WERI-Rb-1 (cell line): ENCODE measurements at regions not wholly inside any gene's neighbourhood (a gene's known extent, or its start where the extent isn't known, plus 50 kb on each side); places are given as distances from the start of the nearest gene placed in this dataset.

Experiments
- DNase-seq: peaks from one replicate; pipeline ENCODE4 v3.0.0-alpha.2; 2020
- H3K27ac ChIP-seq: fragments of 250-450 bp; sonication (Bioruptor Pico); 2 replicates; pipeline ENCODE4 v1.5.1; 2020; ENCODE audit warnings: mild to moderate bottlenecking, moderate library complexity
- H3K27me3 ChIP-seq: fragments of 250-450 bp; sonication (Bioruptor Pico); 2 replicates; pipeline ENCODE4 v1.5.1; 2021; ENCODE audit warnings: mild to moderate bottlenecking, low read depth, moderate library complexity; ENCODE audit not compliant: insufficient read depth, severe bottlenecking
- H3K36me3 ChIP-seq: fragments of 250-450 bp; sonication (Bioruptor Pico); 2 replicates; pipeline ENCODE4 v1.5.1; 2020; ENCODE audit warnings: mild to moderate bottlenecking, moderate library complexity
- H3K4me3 ChIP-seq: 2 replicates; pipeline ENCODE4 v1.5.1; 2011; ENCODE audit warnings: low read depth, mild to moderate bottlenecking, control low read depth, low read length
- H3K9me3 ChIP-seq: fragments of 250-450 bp; sonication (Bioruptor Pico); 2 replicates; pipeline ENCODE4 v1.5.1; 2021; ENCODE audit warnings: mild to moderate bottlenecking, moderate library complexity; ENCODE audit not compliant: severe bottlenecking
- TF ChIP-seq, protein P1 (sequence below): IDR thresholded peaks from 2 replicates; pipeline ENCODE4 v1.5.1; 2011; ENCODE audit warnings: low read depth, mild to moderate bottlenecking, control low read depth, inconsistent platforms, low read length

GRCh38 chr11:116488836-116489389 lies 283.9 kb downstream of the BUD13 start:
- Histone ChIP-seq H3K36me3 (no peaks in the 10 kb centered on the region), H3K27ac (no peak overlapping the region), H3K9me3 (no peaks in the 10 kb centered on the region), H3K4me3 (no peak overlapping the region), H3K27me3 (no peaks in the 10 kb centered on the region)
- TF ChIP-seq, protein P1, sequence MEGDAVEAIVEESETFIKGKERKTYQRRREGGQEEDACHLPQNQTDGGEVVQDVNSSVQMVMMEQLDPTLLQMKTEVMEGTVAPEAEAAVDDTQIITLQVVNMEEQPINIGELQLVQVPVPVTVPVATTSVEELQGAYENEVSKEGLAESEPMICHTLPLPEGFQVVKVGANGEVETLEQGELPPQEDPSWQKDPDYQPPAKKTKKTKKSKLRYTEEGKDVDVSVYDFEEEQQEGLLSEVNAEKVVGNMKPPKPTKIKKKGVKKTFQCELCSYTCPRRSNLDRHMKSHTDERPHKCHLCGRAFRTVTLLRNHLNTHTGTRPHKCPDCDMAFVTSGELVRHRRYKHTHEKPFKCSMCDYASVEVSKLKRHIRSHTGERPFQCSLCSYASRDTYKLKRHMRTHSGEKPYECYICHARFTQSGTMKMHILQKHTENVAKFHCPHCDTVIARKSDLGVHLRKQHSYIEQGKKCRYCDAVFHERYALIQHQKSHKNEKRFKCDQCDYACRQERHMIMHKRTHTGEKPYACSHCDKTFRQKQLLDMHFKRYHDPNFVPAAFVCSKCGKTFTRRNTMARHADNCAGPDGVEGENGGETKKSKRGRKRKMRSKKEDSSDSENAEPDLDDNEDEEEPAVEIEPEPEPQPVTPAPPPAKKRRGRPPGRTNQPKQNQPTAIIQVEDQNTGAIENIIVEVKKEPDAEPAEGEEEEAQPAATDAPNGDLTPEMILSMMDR = no peak
- no peak for DNase-seq

GRCh38 chr11:116485425-116485824 lies 287.4 kb downstream of the BUD13 start:
- no peak overlapping the region for H3K4me3 ChIP-seq
- no peaks in the 10 kb centered on the region for H3K27me3 ChIP-seq
- TF ChIP-seq, protein P1 = no peak
- no peaks in the 10 kb centered on the region for H3K36me3 ChIP-seq
- H3K9me3 ChIP-seq = no peaks in the 10 kb centered on the region
- no peak overlapping the region for H3K27ac ChIP-seq
- DNase-seq = no peak

DNA sequence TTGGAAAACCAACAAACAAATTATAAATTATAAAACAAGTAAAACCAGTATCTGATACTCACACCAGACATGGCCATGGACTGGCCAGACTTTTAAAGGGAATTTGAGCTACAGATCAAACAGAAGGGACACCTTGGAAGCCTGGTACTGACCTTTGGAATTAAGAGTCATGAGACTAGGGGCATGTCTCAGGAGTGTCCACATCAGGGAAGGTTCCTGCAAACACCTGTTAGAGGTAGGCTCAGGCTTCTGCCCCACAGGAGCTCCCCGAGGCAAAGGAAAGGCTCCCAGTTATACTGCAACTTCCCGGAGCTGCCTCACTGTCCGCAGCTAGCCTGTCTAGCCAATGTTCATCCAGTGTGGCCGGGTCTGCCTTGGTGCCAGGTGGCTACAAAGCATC lies 290.1 kb downstream of the BUD13 start:
- DNase-seq = no peak
- Histone ChIP-seq H3K27me3 (no peaks in the 10 kb centered on the region), H3K9me3 (no peaks in the 10 kb centered on the region), H3K27ac (peak overlapping the region; percentile 80), H3K36me3 (no peaks in the 10 kb centered on the region), H3K4me3 (no peak overlapping the region)
- TF ChIP-seq, protein P1 = no peak

- Histone ChIP-seq H3K36me3 (no peaks in the 10 kb centered on the region), H3K4me3 (no peak overlapping the region), H3K27me3 (no peaks in the 10 kb centered on the region), H3K27ac (peak overlapping the region; percentile 81), H3K9me3 (no peaks in the 10 kb centered on the region)
- TF ChIP-seq, protein P1 = no peak
- DNase-seq = peak; percentile 87
These were observed 291.6 kb downstream of the BUD13 start for GRCh38 chr11:116481126-116481675.

DNA sequence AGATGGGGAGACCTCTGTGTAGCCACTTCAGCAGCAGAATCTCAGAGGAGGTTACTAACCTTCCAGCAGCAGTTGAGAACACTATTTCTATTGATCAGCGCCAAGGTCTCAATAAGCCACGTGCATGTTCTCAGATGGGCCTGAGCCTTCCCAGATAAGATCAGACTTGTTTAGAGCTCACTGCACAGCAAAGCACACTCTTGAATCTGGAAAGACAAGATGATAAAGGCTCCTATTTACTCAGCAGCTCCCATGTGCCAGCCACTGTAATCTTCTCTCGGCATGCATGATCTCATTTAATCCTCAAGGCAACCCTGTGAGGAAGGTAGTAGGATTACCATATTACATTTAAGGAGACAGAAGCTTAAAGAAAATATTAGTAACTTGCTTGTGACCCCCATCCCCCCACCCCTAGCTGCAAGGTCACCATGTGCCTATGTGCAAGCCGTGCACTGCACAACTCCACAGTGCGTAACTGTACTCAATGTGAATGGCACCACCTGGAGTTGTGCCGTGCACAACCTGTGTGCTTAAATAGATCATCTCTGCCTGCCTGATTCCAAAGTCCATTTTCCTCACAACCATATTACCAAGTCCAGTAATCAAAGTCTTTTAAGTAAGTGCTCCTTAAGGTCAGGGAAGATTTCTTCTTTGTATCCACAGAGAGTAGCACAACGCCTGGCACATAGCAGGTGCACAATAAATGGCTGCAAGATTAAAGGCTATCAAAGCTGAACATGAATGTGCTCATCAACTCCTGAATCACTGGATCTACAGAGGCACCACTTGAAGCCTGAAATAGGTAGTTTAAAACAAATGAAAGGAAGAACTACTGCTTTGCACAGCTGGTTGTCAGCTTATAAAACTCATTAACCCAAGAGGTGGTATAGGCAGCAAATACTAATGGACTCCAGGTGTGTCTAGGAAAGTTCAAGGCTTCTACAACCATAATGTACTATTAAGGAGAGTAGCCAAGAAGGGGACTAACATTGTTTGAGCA lies 293.8 kb downstream of the BUD13 start:
- TF ChIP-seq, protein P1 = peak; percentile 7; the same call in 1 of the 2 replicates
- peak overlapping the region; percentile 81 for H3K27ac ChIP-seq
- peak; percentile 86 for DNase-seq

More for the DNA sequence above, 293.8 kb downstream of the BUD13 start:
- H3K4me3 ChIP-seq = peak overlapping the region; percentile 38
- no peaks in the 10 kb centered on the region for H3K36me3 ChIP-seq
- no peaks in the 10 kb centered on the region for H3K9me3 ChIP-seq
- H3K27me3 ChIP-seq = no peaks in the 10 kb centered on the region
